Hepatocyte (in vitro differentiated cells): ENCODE measurements at regions not wholly inside any gene's neighbourhood (a gene's known extent, or its start where the extent isn't known, plus 50 kb on each side); places are given as distances from the start of the nearest gene placed in this dataset.

ENCODE experiments used
- EZH2phosphoT487 ChIP-seq: fragments of 200-600 bp; sonication (generic); IDR thresholded peaks from one replicate; pipeline ENCODE4 v1.6.1; 2018; ENCODE audit warnings: antibody characterized with exemption, mild to moderate bottlenecking, low read depth, moderate library complexity; ENCODE audit not compliant: unreplicated experiment, severe bottlenecking
- TF ChIP-seq, protein P1 (sequence below): fragments of 200-600 bp; sonication (generic); IDR thresholded peaks from 2 replicates; pipeline ENCODE4 v1.5.1; 2016; ENCODE audit warnings: antibody characterized with exemption, mild to moderate bottlenecking; ENCODE audit not compliant: poor library complexity

DNA sequence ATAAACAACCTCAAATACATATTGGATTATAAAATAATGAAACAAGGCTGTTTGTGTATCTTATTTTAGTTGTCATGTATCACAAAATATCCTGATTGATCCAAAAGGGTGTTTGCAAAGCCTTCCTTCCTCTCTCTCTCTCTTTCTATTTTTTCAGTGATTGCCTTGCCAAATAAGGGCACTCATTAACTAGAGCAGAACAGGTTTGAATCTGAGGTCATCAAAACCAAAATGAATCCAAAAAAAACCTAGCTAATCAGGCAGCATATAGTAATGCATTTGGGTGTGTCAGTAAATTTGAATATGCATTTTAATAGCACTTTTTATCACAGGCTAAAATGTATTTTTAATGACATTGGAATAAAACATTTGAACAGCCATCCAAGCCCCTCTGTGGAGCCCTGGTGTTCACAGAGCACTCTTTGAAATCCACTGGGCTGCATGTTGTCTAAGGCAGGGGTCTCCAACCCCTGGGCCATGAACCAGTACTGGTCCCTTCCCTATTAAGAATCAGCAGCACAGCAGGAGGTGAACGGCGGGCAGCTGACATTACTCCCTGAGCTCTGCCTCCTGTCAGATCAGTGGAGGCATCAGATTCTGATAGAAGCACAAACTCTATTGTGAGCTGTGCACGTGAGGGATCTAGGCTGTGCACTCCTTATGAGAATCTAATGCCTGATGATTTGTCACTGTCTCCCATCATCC, 171.8 kb upstream of the RAI14 start:
- TF ChIP-seq, protein P1, sequence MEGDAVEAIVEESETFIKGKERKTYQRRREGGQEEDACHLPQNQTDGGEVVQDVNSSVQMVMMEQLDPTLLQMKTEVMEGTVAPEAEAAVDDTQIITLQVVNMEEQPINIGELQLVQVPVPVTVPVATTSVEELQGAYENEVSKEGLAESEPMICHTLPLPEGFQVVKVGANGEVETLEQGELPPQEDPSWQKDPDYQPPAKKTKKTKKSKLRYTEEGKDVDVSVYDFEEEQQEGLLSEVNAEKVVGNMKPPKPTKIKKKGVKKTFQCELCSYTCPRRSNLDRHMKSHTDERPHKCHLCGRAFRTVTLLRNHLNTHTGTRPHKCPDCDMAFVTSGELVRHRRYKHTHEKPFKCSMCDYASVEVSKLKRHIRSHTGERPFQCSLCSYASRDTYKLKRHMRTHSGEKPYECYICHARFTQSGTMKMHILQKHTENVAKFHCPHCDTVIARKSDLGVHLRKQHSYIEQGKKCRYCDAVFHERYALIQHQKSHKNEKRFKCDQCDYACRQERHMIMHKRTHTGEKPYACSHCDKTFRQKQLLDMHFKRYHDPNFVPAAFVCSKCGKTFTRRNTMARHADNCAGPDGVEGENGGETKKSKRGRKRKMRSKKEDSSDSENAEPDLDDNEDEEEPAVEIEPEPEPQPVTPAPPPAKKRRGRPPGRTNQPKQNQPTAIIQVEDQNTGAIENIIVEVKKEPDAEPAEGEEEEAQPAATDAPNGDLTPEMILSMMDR, result no peak
- no peak for TF ChIP-seq EZH2phosphoT487
